Ovary (tissue), 7 donors: ENCODE measurements at regions not wholly inside any gene's neighbourhood (a gene's known extent, or its start where the extent isn't known, plus 50 kb on each side); places are given as distances from the start of the nearest gene placed in this dataset.

Experiments used
- DNase-seq, 5 donors: peaks; one replicate each; pipeline ENCODE4 v3.0.0-alpha.2; 2019 to 2020
- H3K27ac ChIP-seq, 2 donors: fragments of 200-600 bp; one replicate each; pipeline versions ENCODE4 v1.5.1 to v1.8.0; 2019 to 2022
- H3K27me3 ChIP-seq: fragments of 200-600 bp; one replicate; pipeline ENCODE4 v1.8.0; 2022
- H3K36me3 ChIP-seq: fragments of 200-600 bp; sonication (generic); one replicate; pipeline ENCODE4 v1.5.1; 2019
- H3K4me1 ChIP-seq: one replicate; pipeline ENCODE4 v1.8.1; 2013; ENCODE audit warnings: mild to moderate bottlenecking, moderate library complexity; ENCODE audit not compliant: insufficient read depth
- H3K4me3 ChIP-seq: fragments of 200-600 bp; sonication (generic); one replicate; pipeline ENCODE4 v1.5.1; 2017
- H3K9me3 ChIP-seq, 2 donors: fragments of 200-600 bp in 1 of 2; sonication (generic) in 1 of 2; one replicate each; pipeline versions ENCODE4 v1.5.1 to v1.8.1; 2013 to 2019; ENCODE audit warnings: mild to moderate bottlenecking in 1 of 2, moderate library complexity in 1 of 2
- EP300 ChIP-seq: sonication (generic); formaldehyde crosslinking; IDR thresholded peaks from one replicate; pipeline ENCODE4 v1.6.1; 2017; ENCODE audit warnings: antibody characterized with exemption
- POLR2A ChIP-seq: fragments of 450-650 bp; IDR thresholded peaks from one replicate; pipeline ENCODE4 v1.6.1; 2017; ENCODE audit warnings: antibody characterized with exemption, mild to moderate bottlenecking, moderate library complexity
- WGBS, 3 donors: extraction: QIAGEN DNeasy Blood & Tissue Kit in 1 of 3; methylation state at CpG; one replicate each; pipeline versions ENCODE4 v1.1.5 to v1.1.7; 2013 to 2017; 5-methylcytosine and 5-hydroxymethylcytosine counted together
- intact Hi-C, 4 donors: fragments of 100-400 bp; cut with DNase I; formaldehyde crosslinking; loops; one replicate each; pipeline versions ENCODE4 v1.11.0 to v1.15.1; 2022 to 2023
- TF ChIP-seq, protein P1 (sequence below), 3 donors: fragments of 450-650 bp in 2 of 3; fragments of 200-600 bp in 1 of 3; IDR thresholded peaks; one replicate each; pipeline versions ENCODE4 v1.5.1 to v1.8.0; 2016 to 2022; ENCODE audit warnings: antibody characterized with exemption in 3 of 3, mild to moderate bottlenecking in 1 of 3
- donor health status: DM: no; HTN: no; CAD: no; lungs with moderate emphysema.
- donor health status: DM: no; HTN: no; CAD: no.
- donor health status: Bipolar disorder and iron deficiency.
- donor health status: DM: no; HTN: no; CAD: no.
- donor health status: DM: yes; HTN: yes; CAD: no.

DNA sequence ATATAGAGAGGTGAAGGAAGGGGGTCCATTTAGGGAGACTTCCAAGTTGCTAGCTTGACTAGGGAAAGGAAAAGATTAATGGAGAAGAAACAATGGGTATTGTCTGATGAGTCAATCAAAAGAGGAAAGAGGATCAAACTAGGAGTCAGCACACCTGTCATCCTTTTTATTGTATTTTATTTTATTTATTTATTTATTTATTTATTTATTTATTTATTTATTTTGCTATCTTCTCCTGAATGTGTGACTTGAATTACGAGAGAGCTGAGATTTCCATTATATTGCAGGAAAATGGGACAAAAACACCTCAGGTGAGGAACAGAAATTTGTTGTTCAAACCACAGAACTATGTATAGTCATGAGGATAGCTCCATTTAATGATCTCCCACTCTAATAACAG, 58.9 kb downstream of the NUDT11 start:
- TF ChIP-seq, protein P1, sequence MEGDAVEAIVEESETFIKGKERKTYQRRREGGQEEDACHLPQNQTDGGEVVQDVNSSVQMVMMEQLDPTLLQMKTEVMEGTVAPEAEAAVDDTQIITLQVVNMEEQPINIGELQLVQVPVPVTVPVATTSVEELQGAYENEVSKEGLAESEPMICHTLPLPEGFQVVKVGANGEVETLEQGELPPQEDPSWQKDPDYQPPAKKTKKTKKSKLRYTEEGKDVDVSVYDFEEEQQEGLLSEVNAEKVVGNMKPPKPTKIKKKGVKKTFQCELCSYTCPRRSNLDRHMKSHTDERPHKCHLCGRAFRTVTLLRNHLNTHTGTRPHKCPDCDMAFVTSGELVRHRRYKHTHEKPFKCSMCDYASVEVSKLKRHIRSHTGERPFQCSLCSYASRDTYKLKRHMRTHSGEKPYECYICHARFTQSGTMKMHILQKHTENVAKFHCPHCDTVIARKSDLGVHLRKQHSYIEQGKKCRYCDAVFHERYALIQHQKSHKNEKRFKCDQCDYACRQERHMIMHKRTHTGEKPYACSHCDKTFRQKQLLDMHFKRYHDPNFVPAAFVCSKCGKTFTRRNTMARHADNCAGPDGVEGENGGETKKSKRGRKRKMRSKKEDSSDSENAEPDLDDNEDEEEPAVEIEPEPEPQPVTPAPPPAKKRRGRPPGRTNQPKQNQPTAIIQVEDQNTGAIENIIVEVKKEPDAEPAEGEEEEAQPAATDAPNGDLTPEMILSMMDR (IDR thresholded peaks at IDR 0.05): no peak
- TF ChIP-seq POLR2A: no peak
- no peak for TF ChIP-seq EP300
- H3K36me3 ChIP-seq: no peaks in the 10 kb centered on the region
- no peak overlapping the region for H3K27ac ChIP-seq
- WGBS, 3 donors: 66 to 76% (median 68%) methylated on average over 1 of the region's 1 CpG
- H3K4me1 ChIP-seq: no peaks in the 10 kb centered on the region
- H3K9me3 ChIP-seq: no peaks in the 10 kb centered on the region
- H3K27me3 ChIP-seq: no peaks in the 10 kb centered on the region
- DNase-seq: no peak
- H3K4me3 ChIP-seq: no peak overlapping the region
- intact Hi-C loops: no loop called here

DNA sequence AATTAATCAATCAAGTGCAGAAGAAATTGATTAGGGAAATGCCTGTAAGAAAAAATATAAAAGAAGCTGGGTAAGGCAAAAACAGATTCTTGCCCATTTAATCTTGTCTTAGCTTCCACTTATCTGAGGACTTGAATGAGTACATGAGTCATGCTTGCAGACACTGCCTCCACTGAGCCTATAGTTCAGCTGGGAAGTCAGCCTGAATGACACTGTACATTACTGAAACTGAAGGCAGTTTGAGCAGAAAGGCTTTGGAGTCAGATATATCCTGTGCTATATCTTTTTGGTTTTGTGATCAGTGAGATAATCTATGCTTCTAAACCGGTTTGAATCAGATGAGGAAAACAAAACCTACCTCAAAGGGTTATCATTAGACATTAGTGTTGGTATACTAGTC, 61.3 kb downstream of the NUDT11 start:
- H3K9me3 ChIP-seq: no peaks in the 10 kb centered on the region
- 41 to 74% (median 50%) methylated on average over 1 of the region's 1 CpG for WGBS, 3 donors
- DNase-seq: no peak
- no peak overlapping the region for H3K27ac ChIP-seq
- H3K36me3 ChIP-seq: no peaks in the 10 kb centered on the region
- intact Hi-C loops: no loop called here
- H3K4me3 ChIP-seq: no peak overlapping the region
- no peaks in the 10 kb centered on the region for H3K27me3 ChIP-seq
- H3K4me1 ChIP-seq: no peaks in the 10 kb centered on the region
- TF ChIP-seq, protein P1 (IDR thresholded peaks at IDR 0.05): no peak
- TF ChIP-seq POLR2A (no peak), EP300 (no peak)

DNA sequence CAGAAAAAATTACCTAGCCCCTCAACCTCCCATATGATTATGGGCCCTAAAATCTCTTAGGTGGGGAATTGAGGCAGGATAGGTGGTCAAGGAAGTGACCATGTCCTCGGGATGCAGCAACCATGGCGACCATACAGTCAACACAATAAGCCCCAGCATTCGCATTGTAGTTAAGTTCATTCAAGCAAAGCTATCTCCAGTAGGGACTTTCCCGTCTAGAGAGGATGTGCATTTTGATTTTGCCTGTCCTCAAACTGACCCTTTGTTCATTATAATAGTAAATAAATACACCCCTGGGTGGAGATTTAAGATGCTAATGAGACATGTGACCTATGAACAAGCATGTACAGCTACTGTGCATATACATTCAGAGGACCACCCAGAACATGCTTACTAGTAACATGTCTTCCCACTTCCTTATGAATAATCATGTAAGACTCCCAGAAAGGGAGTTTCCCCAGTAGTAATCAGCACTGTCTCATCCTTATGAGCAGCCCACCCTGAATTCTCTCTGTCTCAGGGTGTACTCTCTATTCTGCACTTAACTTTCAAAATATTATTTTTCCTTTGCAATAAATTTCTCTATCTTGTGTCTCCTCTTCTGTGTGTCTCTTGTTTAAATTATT, 74.3 kb downstream of the NUDT11 start:
- TF ChIP-seq POLR2A: no peak
- TF ChIP-seq EP300: no peak
- TF ChIP-seq, protein P1 (IDR thresholded peaks at IDR 0.05): no peak
- intact Hi-C loops: no loop called here
- H3K36me3 ChIP-seq: no peaks in the 10 kb centered on the region
- no peak for DNase-seq
- H3K4me3 ChIP-seq: no peak overlapping the region
- no peak overlapping the region for H3K27ac ChIP-seq
- no peaks in the 10 kb centered on the region for H3K4me1 ChIP-seq
- no peaks in the 10 kb centered on the region for H3K27me3 ChIP-seq
- WGBS, 3 donors: 52 to 64% (median 54%) methylated on average over 4 of the region's 4 CpGs
- no peaks in the 10 kb centered on the region for H3K9me3 ChIP-seq

DNA sequence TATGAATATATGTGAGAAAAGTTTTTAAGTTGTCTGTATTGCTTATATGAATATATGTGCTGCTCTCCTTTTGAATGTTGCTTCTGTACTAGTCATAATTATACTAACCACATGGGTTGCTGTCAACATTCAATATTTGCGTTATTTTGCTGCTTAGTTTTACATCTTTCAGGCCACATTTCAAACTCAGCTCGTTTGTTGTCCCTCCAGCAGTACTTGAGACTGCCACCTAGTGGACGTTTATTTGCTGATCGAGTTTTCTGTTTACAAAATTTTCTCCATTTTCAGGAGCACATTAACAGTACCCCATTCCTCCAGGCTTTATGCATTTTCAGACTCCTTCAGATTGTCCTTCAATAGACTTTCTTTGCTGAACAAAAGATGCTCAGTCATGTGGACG, 75.8 kb downstream of the NUDT11 start:
- Histone ChIP-seq H3K27me3 (no peaks in the 10 kb centered on the region), H3K36me3 (no peaks in the 10 kb centered on the region), H3K4me3 (no peak overlapping the region), H3K4me1 (no peaks in the 10 kb centered on the region), H3K27ac (no peak overlapping the region), H3K9me3 (no peaks in the 10 kb centered on the region)
- intact Hi-C loops: no loop called here
- 2 to 5% (median 4%) methylated on average over 5 of the region's 5 CpGs for WGBS, 3 donors
- peak in 1 of 5 donors; percentile 37 for DNase-seq
- TF ChIP-seq, protein P1 (IDR thresholded peaks at IDR 0.05): peak; percentile 17 to 52 (median 51)
- no peak for TF ChIP-seq POLR2A
